DND-41 (cell line): ENCODE measurements at regions not wholly inside any gene's neighbourhood (a gene's known extent, or its start where the extent isn't known, plus 50 kb on each side); places are given as distances from the start of the nearest gene placed in this dataset.

Source experiments
- ATAC-seq: fragments of 200-7000 bp; cut with Tn5 transposase; 3 replicates; pipeline ENCODE4 v1.9.1; 2021; ENCODE audit warnings: low read depth; ENCODE audit not compliant: insufficient read depth
- DNase-seq: peaks from one replicate; pipeline ENCODE4 v3.0.0-alpha.2; 2020
- H2AFZ ChIP-seq: 2 replicates; pipeline ENCODE4 v1.6.0; 2012; ENCODE audit warnings: low read depth, low read length
- H3K27ac ChIP-seq: 2 replicates; pipeline ENCODE4 v1.5.1; 2012; ENCODE audit warnings: low read length, inconsistent platforms
- H3K27me3 ChIP-seq: fragments of 200-600 bp; sonication (generic); 2 replicates; pipeline ENCODE4 v1.6.0; 2012; ENCODE audit warnings: low read length, mild to moderate bottlenecking, inconsistent platforms; ENCODE audit not compliant: insufficient read depth, poor library complexity
- H3K36me3 ChIP-seq: 2 replicates; pipeline ENCODE4 v1.5.1; 2012; ENCODE audit warnings: low read length, inconsistent platforms; ENCODE audit not compliant: insufficient read depth
- H3K4me1 ChIP-seq: 2 replicates; pipeline ENCODE4 v1.5.1; 2012; ENCODE audit warnings: mild to moderate bottlenecking, low read length; ENCODE audit not compliant: insufficient read depth
- H3K4me2 ChIP-seq: 2 replicates; pipeline ENCODE4 v1.6.0; 2012; ENCODE audit warnings: mild to moderate bottlenecking, moderate library complexity, low read length, inconsistent platforms; ENCODE audit not compliant: insufficient read depth
- H3K4me3 ChIP-seq, 2 experiments: fragments of 200-600 bp in 1 of 2; shearing (Covaris generic) in 1 of 2; 2 replicates each; pipeline ENCODE4 v1.5.1; 2012 to 2016; ENCODE audit warnings: inconsistent platforms in 2 of 2, low read length in 2 of 2, mild to moderate bottlenecking in 2 of 2, low read depth in 1 of 2, moderate library complexity in 1 of 2
- H3K79me2 ChIP-seq: 2 replicates; pipeline ENCODE4 v1.6.0; 2012; ENCODE audit warnings: low read length, inconsistent platforms; ENCODE audit not compliant: insufficient read depth
- H3K9ac ChIP-seq: 2 replicates; pipeline ENCODE4 v1.6.0; 2012; ENCODE audit warnings: low read depth, mild to moderate bottlenecking, inconsistent platforms, low read length, moderate library complexity
- H3K9me3 ChIP-seq: 2 replicates; pipeline ENCODE4 v1.5.1; 2012; ENCODE audit warnings: low read length, moderate library complexity, mild to moderate bottlenecking, inconsistent platforms; ENCODE audit not compliant: insufficient read depth, severe bottlenecking
- H4K20me1 ChIP-seq: 2 replicates; pipeline ENCODE4 v1.6.0; 2012; ENCODE audit warnings: low read length; ENCODE audit not compliant: insufficient read depth
- CTCF ChIP-seq: IDR thresholded peaks from 2 replicates; pipeline ENCODE4 v1.5.1; 2012; ENCODE audit warnings: borderline replicate concordance, low read length, moderate library complexity, mild to moderate bottlenecking; ENCODE audit not compliant: poor library complexity, severe bottlenecking; ENCODE audit errors: extremely low read depth
- EZH2 ChIP-seq: IDR thresholded peaks from 3 replicates; pipeline ENCODE4 v1.6.1; 2012; ENCODE audit warnings: borderline replicate concordance, low read depth, mild to moderate bottlenecking, moderate library complexity, low read length, inconsistent platforms; ENCODE audit not compliant: severe bottlenecking

GRCh38 chr16:51461255-51461654 lies 310.2 kb upstream of the SALL1 start:
- no peak overlapping the region for H3K9ac ChIP-seq
- no peaks in the 10 kb centered on the region for H3K27me3 ChIP-seq

DNA sequence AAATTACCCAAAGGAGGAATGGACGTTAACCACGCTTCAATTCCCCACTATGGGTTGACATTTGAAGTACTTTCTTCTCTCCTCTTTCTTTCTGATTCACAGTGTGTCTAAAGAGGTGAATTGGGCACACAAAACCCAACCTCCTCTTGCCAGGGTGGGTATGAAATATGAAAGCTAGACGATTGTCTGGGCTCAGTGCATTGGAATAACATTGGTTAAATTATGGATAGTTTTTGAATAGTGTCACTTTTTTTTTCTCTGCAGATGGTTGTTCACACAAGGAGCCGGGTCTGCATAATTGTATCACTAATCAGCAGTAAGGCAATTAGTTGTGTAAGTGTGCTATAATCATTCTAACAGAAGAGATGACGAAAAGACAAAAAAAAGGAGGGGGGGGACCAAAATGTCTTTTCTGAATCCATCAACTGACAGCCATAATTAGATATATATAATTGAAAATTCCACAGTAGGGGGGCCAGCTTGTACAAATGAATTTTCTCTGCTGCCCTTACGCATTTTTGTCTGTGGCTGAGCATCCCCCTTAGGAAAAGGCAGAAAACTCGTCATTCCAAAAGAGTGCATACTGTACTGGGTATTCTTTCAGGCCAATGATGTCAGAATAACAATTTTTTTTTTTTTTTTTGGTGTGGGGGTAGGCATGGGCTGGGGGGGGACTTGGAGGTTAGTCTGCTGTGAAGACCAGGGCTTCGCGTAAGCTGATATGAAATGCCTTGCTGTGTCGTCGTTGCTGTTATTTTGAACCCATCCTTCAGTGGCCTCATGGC lies 307.5 kb upstream of the SALL1 start:
- Histone ChIP-seq H4K20me1 (no peaks in the 10 kb centered on the region), H2AFZ (no peak overlapping the region), H3K4me2 (no peak overlapping the region), H3K9me3 (no peaks in the 10 kb centered on the region), H3K4me1 (no peaks in the 10 kb centered on the region), H3K79me2 (no peaks in the 10 kb centered on the region), H3K4me3 (no peak overlapping the region), H3K27ac (no peak overlapping the region), H3K36me3 (no peaks in the 10 kb centered on the region), H3K9ac (no peak overlapping the region), H3K27me3 (no peaks in the 10 kb centered on the region)
- no peak for ATAC-seq
- TF ChIP-seq CTCF (no peak), EZH2 (no peak)
- DNase-seq = no peak

More at GRCh38 chr16:51461255-51461654, 310.2 kb upstream of the SALL1 start:
- H3K79me2 ChIP-seq = no peaks in the 10 kb centered on the region
- no peak overlapping the region for H2AFZ ChIP-seq
- no peaks in the 10 kb centered on the region for H4K20me1 ChIP-seq
- H3K36me3 ChIP-seq = no peaks in the 10 kb centered on the region
- DNase-seq (no peak), ATAC-seq (no peak)
- no peak for TF ChIP-seq CTCF
- TF ChIP-seq EZH2 = no peak
- H3K4me3 ChIP-seq = no peak overlapping the region
- H3K4me2 ChIP-seq = no peak overlapping the region
- H3K9me3 ChIP-seq = no peaks in the 10 kb centered on the region
- no peaks in the 10 kb centered on the region for H3K4me1 ChIP-seq
- no peak overlapping the region for H3K27ac ChIP-seq

DNA sequence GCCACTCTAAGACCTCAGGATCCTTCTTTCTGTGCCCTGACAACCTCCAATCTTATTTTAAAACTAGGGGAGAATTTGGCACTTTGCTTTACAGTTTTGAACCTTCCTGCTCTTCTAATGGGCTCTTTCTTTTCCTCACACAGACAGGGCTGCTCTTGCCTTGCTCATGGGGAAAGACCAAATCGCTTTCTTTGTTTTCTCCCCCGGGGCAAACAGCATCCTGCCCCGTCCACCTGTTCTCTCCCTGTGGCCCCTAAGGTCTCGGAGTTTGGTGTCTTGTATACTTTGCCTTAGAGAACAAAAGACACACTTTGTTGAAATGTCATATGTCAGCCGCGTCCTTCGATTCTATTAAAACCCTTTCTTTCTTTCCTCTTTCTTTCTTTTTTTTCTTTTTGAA lies 306.7 kb upstream of the SALL1 start:
- H3K79me2 ChIP-seq = no peaks in the 10 kb centered on the region
- H3K9ac ChIP-seq = no peak overlapping the region
- no peak for ATAC-seq
- no peaks in the 10 kb centered on the region for H3K27me3 ChIP-seq
- no peak for TF ChIP-seq CTCF
- no peak for TF ChIP-seq EZH2
- H2AFZ ChIP-seq = no peak overlapping the region
- H3K4me2 ChIP-seq = no peak overlapping the region
- no peak overlapping the region for H3K4me3 ChIP-seq
- DNase-seq = no peak
- no peak overlapping the region for H3K27ac ChIP-seq
- no peaks in the 10 kb centered on the region for H4K20me1 ChIP-seq
- H3K36me3 ChIP-seq = no peaks in the 10 kb centered on the region
- no peaks in the 10 kb centered on the region for H3K4me1 ChIP-seq
- H3K9me3 ChIP-seq = no peaks in the 10 kb centered on the region

- DNase-seq = no peak
Measured at GRCh38 chr16:51455398-51455797, 304.3 kb upstream of the SALL1 start.

More at GRCh38 chr16:51455398-51455797, 304.3 kb upstream of the SALL1 start:
- Histone ChIP-seq H3K27me3 (no peaks in the 10 kb centered on the region), H3K9ac (no peak overlapping the region), H3K4me2 (no peak overlapping the region), H4K20me1 (no peaks in the 10 kb centered on the region), H3K4me1 (no peaks in the 10 kb centered on the region), H3K4me3 (no peak overlapping the region), H3K36me3 (no peaks in the 10 kb centered on the region), H3K27ac (no peak overlapping the region), H2AFZ (no peak overlapping the region), H3K9me3 (no peaks in the 10 kb centered on the region), H3K79me2 (no peaks in the 10 kb centered on the region)
- TF ChIP-seq EZH2 (no peak), CTCF (no peak)
- no peak for ATAC-seq
